WTC11 (cell line): ENCODE measurements at regions not wholly inside any gene's neighbourhood (a gene's known extent, or its start where the extent isn't known, plus 50 kb on each side); places are given as distances from the start of the nearest gene placed in this dataset.

Experiments
- ATAC-seq: fragments of 200-7000 bp; cut with Tn5 transposase; 2 replicates; pipeline ENCODE4 v1.10.0; 2021; ENCODE audit warnings: mild to moderate bottlenecking, moderate library complexity
- CTCF ChIA-PET: fragments of 300-600 bp; sonication (Branson Sonifier 250); formaldehyde crosslinking; loops from one replicate; lab custom pipeline; 2021; ENCODE audit warnings: antibody characterized with exemption; lab: Charles Lee
- POLR2A ChIA-PET: fragments of 350-600 bp; sonication (Branson Sonifier 250); formaldehyde crosslinking; loops from one replicate; lab custom pipeline; 2021; ENCODE audit warnings: antibody characterized with exemption; lab: Charles Lee
- DNase-seq: peaks from one replicate; pipeline ENCODE4 v3.0.0; 2021; ENCODE audit warnings: low spot score
- H3K27ac Mint-ChIP-seq: 2 replicates; pipeline ENCODE4 v1.8.0; 2021; ENCODE audit warnings: mixed read lengths
- H3K27me3 Mint-ChIP-seq: 2 replicates; pipeline ENCODE4 v1.8.0; 2021; ENCODE audit warnings: low read depth, mild to moderate bottlenecking, moderate library complexity, mixed read lengths
- H3K36me3 Mint-ChIP-seq: 2 replicates; pipeline ENCODE4 v1.8.0; 2021; ENCODE audit warnings: mixed read lengths
- H3K4me1 Mint-ChIP-seq: 2 replicates; pipeline ENCODE4 v1.8.0; 2022; ENCODE audit warnings: mixed read lengths
- H3K4me3 Mint-ChIP-seq: 2 replicates; pipeline ENCODE4 v1.8.0; 2021; ENCODE audit warnings: mild to moderate bottlenecking, moderate library complexity, mixed read lengths
- H3K9me3 Mint-ChIP-seq: 2 replicates; pipeline ENCODE4 v1.8.0; 2021; ENCODE audit warnings: mixed read lengths
- AR ChIP-seq: fragments of 250-450 bp; sonication (Bioruptor Pico); IDR thresholded peaks from 2 replicates; pipeline ENCODE4 v1.9.0; 2021; ENCODE audit warnings: mild to moderate bottlenecking
- ATF1 ChIP-seq: sonication (generic); formaldehyde crosslinking; IDR thresholded peaks from 2 replicates; pipeline ENCODE4 v1.8.1; 2023; ENCODE audit warnings: mild to moderate bottlenecking, moderate library complexity, missing genetic modification reagents
- CREB1 ChIP-seq: sonication (generic); formaldehyde crosslinking; IDR thresholded peaks from 2 replicates; pipeline ENCODE4 v1.8.0; 2023; ENCODE audit warnings: mild to moderate bottlenecking, missing genetic modification reagents
- CREM ChIP-seq: sonication (generic); formaldehyde crosslinking; IDR thresholded peaks from 2 replicates; pipeline ENCODE4 v1.8.1; 2022; ENCODE audit warnings: mild to moderate bottlenecking, missing genetic modification reagents, moderate library complexity
- FOXK1 ChIP-seq: sonication (generic); formaldehyde crosslinking; IDR thresholded peaks from 2 replicates; pipeline ENCODE4 v1.8.0; 2022; ENCODE audit warnings: mild to moderate bottlenecking, moderate library complexity, missing genetic modification reagents
- FOXP1 ChIP-seq: sonication (generic); formaldehyde crosslinking; IDR thresholded peaks from 2 replicates; pipeline ENCODE4 v1.8.0; 2022; ENCODE audit warnings: missing genetic modification reagents, mild to moderate bottlenecking, moderate library complexity, borderline replicate concordance
- GRHL2 ChIP-seq: fragments of 250-450 bp; sonication (Bioruptor Pico); IDR thresholded peaks from 2 replicates; pipeline ENCODE4 v1.8.0; 2022; ENCODE audit warnings: mild to moderate bottlenecking, moderate library complexity; ENCODE audit not compliant: insufficient replicate concordance, severe bottlenecking
- SMAD3 ChIP-seq: sonication (generic); formaldehyde crosslinking; IDR thresholded peaks from 2 replicates; pipeline ENCODE4 v1.8.0; 2022; ENCODE audit warnings: missing genetic modification reagents, mild to moderate bottlenecking, borderline replicate concordance
- TP53 ChIP-seq: sonication (generic); formaldehyde crosslinking; IDR thresholded peaks from 2 replicates; pipeline ENCODE4 v1.8.1; 2023; ENCODE audit warnings: mild to moderate bottlenecking, missing genetic modification reagents
- TF ChIP-seq, protein P1 (sequence below): sonication (generic); formaldehyde crosslinking; conservative IDR thresholded peaks from 2 replicates; pipeline ENCODE4 v1.8.1; 2023; ENCODE audit warnings: mild to moderate bottlenecking, low read depth, missing genetic modification reagents, moderate library complexity
- TF ChIP-seq, protein P2 (sequence below): fragments of 250-450 bp; sonication (Bioruptor Pico); IDR thresholded peaks from 2 replicates; pipeline ENCODE4 v1.8.0; 2021; ENCODE audit warnings: mild to moderate bottlenecking
- TF ChIP-seq, protein P3 (sequence below): sonication (generic); formaldehyde crosslinking; IDR thresholded peaks from 2 replicates; pipeline ENCODE4 v1.8.0; 2022; ENCODE audit warnings: mild to moderate bottlenecking, missing genetic modification reagents
- TF ChIP-seq, protein P4 (sequence below): sonication (generic); formaldehyde crosslinking; IDR thresholded peaks from 2 replicates; pipeline ENCODE4 v1.8.1; 2022; ENCODE audit warnings: low read depth, missing genetic modification reagents, borderline replicate concordance
- TF ChIP-seq, protein P5 (sequence below): sonication (generic); formaldehyde crosslinking; IDR thresholded peaks from 2 replicates; pipeline ENCODE4 v1.8.1; 2023; ENCODE audit warnings: mild to moderate bottlenecking, missing genetic modification reagents
- TF ChIP-seq, protein P6 (sequence below): sonication (generic); formaldehyde crosslinking; IDR thresholded peaks from 2 replicates; pipeline ENCODE4 v1.8.1; 2023; ENCODE audit warnings: mild to moderate bottlenecking, missing genetic modification reagents, borderline replicate concordance

GRCh38 chr3:157979022-157979421 lies 127.2 kb downstream of the SHOX2 start (continued):
- TF ChIP-seq GRHL2 (CRISPR knock-in tag) (no peak), SMAD3 (CRISPR knock-in tag) (no peak), CREB1 (CRISPR knock-in tag) (no peak), FOXK1 (CRISPR knock-in tag) (no peak), CREM (no peak), FOXP1 (CRISPR knock-in tag) (no peak), TP53 (CRISPR knock-in tag) (no peak), AR (no peak)
- TF ChIP-seq, protein P1, sequence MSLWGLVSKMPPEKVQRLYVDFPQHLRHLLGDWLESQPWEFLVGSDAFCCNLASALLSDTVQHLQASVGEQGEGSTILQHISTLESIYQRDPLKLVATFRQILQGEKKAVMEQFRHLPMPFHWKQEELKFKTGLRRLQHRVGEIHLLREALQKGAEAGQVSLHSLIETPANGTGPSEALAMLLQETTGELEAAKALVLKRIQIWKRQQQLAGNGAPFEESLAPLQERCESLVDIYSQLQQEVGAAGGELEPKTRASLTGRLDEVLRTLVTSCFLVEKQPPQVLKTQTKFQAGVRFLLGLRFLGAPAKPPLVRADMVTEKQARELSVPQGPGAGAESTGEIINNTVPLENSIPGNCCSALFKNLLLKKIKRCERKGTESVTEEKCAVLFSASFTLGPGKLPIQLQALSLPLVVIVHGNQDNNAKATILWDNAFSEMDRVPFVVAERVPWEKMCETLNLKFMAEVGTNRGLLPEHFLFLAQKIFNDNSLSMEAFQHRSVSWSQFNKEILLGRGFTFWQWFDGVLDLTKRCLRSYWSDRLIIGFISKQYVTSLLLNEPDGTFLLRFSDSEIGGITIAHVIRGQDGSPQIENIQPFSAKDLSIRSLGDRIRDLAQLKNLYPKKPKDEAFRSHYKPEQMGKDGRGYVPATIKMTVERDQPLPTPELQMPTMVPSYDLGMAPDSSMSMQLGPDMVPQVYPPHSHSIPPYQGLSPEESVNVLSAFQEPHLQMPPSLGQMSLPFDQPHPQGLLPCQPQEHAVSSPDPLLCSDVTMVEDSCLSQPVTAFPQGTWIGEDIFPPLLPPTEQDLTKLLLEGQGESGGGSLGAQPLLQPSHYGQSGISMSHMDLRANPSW (CRISPR knock-in tag), result no peak
- TF ChIP-seq, protein P2, sequence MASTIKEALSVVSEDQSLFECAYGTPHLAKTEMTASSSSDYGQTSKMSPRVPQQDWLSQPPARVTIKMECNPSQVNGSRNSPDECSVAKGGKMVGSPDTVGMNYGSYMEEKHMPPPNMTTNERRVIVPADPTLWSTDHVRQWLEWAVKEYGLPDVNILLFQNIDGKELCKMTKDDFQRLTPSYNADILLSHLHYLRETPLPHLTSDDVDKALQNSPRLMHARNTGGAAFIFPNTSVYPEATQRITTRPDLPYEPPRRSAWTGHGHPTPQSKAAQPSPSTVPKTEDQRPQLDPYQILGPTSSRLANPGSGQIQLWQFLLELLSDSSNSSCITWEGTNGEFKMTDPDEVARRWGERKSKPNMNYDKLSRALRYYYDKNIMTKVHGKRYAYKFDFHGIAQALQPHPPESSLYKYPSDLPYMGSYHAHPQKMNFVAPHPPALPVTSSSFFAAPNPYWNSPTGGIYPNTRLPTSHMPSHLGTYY (CRISPR knock-in tag), result no peak
- TF ChIP-seq, protein P3, sequence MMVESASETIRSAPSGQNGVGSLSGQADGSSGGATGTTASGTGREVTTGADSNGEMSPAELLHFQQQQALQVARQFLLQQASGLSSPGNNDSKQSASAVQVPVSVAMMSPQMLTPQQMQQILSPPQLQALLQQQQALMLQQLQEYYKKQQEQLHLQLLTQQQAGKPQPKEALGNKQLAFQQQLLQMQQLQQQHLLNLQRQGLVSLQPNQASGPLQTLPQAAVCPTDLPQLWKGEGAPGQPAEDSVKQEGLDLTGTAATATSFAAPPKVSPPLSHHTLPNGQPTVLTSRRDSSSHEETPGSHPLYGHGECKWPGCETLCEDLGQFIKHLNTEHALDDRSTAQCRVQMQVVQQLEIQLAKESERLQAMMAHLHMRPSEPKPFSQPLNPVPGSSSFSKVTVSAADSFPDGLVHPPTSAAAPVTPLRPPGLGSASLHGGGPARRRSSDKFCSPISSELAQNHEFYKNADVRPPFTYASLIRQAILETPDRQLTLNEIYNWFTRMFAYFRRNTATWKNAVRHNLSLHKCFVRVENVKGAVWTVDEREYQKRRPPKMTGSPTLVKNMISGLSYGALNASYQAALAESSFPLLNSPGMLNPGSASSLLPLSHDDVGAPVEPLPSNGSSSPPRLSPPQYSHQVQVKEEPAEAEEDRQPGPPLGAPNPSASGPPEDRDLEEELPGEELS, result no peak

GRCh38 chr3:157961665-157962064 lies 144.6 kb downstream of the SHOX2 start:
- ChIA-PET CTCF (no interaction called here), POLR2A (no interaction called here)
- DNase-seq (no peak), ATAC-seq (no peak)
- H3K27ac Mint-ChIP-seq, result no peak overlapping the region
- TF ChIP-seq, protein P4, sequence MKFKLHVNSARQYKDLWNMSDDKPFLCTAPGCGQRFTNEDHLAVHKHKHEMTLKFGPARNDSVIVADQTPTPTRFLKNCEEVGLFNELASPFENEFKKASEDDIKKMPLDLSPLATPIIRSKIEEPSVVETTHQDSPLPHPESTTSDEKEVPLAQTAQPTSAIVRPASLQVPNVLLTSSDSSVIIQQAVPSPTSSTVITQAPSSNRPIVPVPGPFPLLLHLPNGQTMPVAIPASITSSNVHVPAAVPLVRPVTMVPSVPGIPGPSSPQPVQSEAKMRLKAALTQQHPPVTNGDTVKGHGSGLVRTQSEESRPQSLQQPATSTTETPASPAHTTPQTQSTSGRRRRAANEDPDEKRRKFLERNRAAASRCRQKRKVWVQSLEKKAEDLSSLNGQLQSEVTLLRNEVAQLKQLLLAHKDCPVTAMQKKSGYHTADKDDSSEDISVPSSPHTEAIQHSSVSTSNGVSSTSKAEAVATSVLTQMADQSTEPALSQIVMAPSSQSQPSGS (CRISPR knock-in tag), result no peak
- TF ChIP-seq, protein P5, sequence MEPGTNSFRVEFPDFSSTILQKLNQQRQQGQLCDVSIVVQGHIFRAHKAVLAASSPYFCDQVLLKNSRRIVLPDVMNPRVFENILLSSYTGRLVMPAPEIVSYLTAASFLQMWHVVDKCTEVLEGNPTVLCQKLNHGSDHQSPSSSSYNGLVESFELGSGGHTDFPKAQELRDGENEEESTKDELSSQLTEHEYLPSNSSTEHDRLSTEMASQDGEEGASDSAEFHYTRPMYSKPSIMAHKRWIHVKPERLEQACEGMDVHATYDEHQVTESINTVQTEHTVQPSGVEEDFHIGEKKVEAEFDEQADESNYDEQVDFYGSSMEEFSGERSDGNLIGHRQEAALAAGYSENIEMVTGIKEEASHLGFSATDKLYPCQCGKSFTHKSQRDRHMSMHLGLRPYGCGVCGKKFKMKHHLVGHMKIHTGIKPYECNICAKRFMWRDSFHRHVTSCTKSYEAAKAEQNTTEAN (CRISPR knock-in tag), result no peak
- TF ChIP-seq, protein P6, sequence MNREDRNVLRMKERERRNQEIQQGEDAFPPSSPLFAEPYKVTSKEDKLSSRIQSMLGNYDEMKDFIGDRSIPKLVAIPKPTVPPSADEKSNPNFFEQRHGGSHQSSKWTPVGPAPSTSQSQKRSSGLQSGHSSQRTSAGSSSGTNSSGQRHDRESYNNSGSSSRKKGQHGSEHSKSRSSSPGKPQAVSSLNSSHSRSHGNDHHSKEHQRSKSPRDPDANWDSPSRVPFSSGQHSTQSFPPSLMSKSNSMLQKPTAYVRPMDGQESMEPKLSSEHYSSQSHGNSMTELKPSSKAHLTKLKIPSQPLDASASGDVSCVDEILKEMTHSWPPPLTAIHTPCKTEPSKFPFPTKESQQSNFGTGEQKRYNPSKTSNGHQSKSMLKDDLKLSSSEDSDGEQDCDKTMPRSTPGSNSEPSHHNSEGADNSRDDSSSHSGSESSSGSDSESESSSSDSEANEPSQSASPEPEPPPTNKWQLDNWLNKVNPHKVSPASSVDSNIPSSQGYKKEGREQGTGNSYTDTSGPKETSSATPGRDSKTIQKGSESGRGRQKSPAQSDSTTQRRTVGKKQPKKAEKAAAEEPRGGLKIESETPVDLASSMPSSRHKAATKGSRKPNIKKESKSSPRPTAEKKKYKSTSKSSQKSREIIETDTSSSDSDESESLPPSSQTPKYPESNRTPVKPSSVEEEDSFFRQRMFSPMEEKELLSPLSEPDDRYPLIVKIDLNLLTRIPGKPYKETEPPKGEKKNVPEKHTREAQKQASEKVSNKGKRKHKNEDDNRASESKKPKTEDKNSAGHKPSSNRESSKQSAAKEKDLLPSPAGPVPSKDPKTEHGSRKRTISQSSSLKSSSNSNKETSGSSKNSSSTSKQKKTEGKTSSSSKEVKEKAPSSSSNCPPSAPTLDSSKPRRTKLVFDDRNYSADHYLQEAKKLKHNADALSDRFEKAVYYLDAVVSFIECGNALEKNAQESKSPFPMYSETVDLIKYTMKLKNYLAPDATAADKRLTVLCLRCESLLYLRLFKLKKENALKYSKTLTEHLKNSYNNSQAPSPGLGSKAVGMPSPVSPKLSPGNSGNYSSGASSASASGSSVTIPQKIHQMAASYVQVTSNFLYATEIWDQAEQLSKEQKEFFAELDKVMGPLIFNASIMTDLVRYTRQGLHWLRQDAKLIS (CRISPR knock-in tag), result no peak
- TF ChIP-seq ATF1 (CRISPR knock-in tag), result no peak
- H3K4me3 Mint-ChIP-seq, result no peak overlapping the region
- H3K27me3 Mint-ChIP-seq, result peaks cover 33% of the 10 kb centered on the region
- H3K9me3 Mint-ChIP-seq, result no peaks in the 10 kb centered on the region
- H3K4me1 Mint-ChIP-seq, result peaks cover 6% of the 10 kb centered on the region
- no peaks in the 10 kb centered on the region for H3K36me3 Mint-ChIP-seq
